GM10266 (cell line): ENCODE measurements at regions not wholly inside any gene's neighbourhood (a gene's known extent, or its start where the extent isn't known, plus 50 kb on each side); places are given as distances from the start of the nearest gene placed in this dataset.

Experiments used
- DNase-seq: peaks from one replicate; pipeline ENCODE4 v3.0.0; 2012; ENCODE audit errors: extremely low spot score
- TF ChIP-seq, protein P1 (sequence below): IDR thresholded peaks from 2 replicates; pipeline ENCODE4 v1.5.1; 2012; ENCODE audit warnings: mild to moderate bottlenecking, low read depth; ENCODE audit not compliant: control insufficient read depth, insufficient read depth; ENCODE audit errors: missing control alignments

- no peak for DNase-seq
- TF ChIP-seq, protein P1, sequence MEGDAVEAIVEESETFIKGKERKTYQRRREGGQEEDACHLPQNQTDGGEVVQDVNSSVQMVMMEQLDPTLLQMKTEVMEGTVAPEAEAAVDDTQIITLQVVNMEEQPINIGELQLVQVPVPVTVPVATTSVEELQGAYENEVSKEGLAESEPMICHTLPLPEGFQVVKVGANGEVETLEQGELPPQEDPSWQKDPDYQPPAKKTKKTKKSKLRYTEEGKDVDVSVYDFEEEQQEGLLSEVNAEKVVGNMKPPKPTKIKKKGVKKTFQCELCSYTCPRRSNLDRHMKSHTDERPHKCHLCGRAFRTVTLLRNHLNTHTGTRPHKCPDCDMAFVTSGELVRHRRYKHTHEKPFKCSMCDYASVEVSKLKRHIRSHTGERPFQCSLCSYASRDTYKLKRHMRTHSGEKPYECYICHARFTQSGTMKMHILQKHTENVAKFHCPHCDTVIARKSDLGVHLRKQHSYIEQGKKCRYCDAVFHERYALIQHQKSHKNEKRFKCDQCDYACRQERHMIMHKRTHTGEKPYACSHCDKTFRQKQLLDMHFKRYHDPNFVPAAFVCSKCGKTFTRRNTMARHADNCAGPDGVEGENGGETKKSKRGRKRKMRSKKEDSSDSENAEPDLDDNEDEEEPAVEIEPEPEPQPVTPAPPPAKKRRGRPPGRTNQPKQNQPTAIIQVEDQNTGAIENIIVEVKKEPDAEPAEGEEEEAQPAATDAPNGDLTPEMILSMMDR = no peak
Observed at GRCh38 chr15:35974052-35974451, 428.1 kb upstream of the DPH6 start.

GRCh38 chr15:35975941-35976340 lies 430.0 kb upstream of the DPH6 start:
- no peak for DNase-seq
- TF ChIP-seq, protein P1 = no peak

GRCh38 chr15:35979608-35980007 lies 433.6 kb upstream of the DPH6 start:
- no peak for DNase-seq
- TF ChIP-seq, protein P1 = no peak

- TF ChIP-seq, protein P1 = no peak
- no peak for DNase-seq
Observed at GRCh38 chr15:35980719-35981118, 434.8 kb upstream of the DPH6 start.

DNA sequence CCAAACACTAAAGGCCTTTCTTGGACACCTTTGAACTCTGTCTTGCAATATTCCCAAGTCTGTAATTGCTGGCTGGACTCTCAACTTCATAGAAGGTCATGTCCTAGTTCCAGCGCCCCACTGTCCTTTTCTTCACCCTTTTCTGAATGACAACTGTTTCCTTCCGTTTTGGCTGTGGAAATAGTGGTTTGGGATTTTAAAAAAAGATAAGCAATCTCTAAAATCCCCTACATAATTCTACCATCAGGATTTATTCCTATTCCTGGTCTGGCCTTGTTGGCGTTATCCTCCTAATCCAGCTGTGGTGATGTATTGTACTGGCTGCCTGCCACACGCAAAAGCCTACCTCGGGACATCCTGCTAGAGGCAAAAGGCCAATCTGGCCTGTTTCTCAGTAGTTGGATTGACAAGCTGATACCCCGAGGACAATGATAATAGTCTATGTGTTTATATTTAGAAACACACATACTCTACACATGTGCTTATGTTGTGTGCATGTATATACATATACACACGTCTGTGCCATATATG lies 440.3 kb upstream of the DPH6 start:
- TF ChIP-seq, protein P1 = no peak
- DNase-seq = no peak

DNA sequence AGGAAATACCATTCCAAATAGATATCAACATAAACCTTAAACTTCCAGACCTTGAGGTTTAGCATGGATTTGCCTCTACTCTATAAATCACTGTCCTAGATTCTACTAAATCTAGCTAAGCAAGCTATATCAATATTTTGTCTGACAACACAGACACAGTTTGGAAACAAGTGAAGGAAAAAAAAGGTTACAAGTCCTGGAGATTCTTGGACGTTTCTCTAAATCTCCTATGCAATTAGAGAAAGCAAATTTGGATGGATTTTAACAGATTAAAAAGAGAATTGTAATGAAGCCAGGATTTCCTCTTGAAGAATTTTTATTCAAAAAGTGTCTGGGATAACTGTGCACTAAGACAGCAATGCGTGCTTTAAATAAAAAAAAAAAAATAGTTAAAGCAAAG lies 441.1 kb upstream of the DPH6 start:
- TF ChIP-seq, protein P1 = no peak
- no peak for DNase-seq

DNA sequence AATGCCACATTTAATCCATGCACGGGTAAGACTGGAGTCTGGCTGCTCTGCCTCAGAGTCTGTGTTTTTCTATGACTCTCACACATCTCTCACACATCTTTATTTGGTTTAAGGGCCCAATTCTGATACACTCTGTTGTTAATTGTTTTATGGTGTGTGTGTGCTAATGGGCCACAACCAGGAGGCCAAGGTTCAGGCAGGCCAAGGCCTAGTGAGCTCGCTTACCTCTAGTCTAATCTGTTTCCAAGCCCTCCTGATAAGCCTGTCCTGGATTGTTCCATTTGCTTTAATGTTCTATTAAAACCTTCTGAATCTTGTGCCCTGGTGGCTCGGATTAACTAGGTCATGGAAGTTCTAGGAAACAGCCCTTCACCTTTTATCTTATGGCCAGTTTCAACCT lies 445.4 kb upstream of the DPH6 start:
- TF ChIP-seq, protein P1 = no peak
- DNase-seq = no peak
